NCI-H1092 treated with DMSO at 0.1 percent for 48 hours (cell line): ENCODE measurements at regions not wholly inside any gene's neighbourhood (a gene's known extent, or its start where the extent isn't known, plus 50 kb on each side); places are given as distances from the start of the nearest gene placed in this dataset.
"Not testable (repeated sequence)": the region's sequence is repeated elsewhere in the genome, so short reads cannot be mapped to it uniquely, and the experiment has no call there.

Source experiments
- DNase-seq: peaks from one replicate; lab custom pipeline; 2025; lab: John Stamatoyannopoulos, UW

- no peak for DNase-seq
Observed at GRCh38 chr9:36461323-36461722, 61.3 kb upstream of the RNF38 start.

GRCh38 chr9:36458430-36458915 is 58.4 kb upstream of the RNF38 start:
- not testable (repeated sequence) for DNase-seq

- no peak for DNase-seq
Observed at GRCh38 chr9:36457836-36458429, 57.9 kb upstream of the RNF38 start.

- DNase-seq, result no peak
Observed at GRCh38 chr9:36456480-36457065, 56.5 kb upstream of the RNF38 start.

- DNase-seq, result no peak
Observed at GRCh38 chr9:36451949-36452348, 51.9 kb upstream of the RNF38 start.

- peak; percentile 31 for DNase-seq
Observed at GRCh38 chr9:36450110-36450732, 50.2 kb upstream of the RNF38 start.
